DOHH2 (cell line): ENCODE measurements at regions not wholly inside any gene's neighbourhood (a gene's known extent, or its start where the extent isn't known, plus 50 kb on each side); places are given as distances from the start of the nearest gene placed in this dataset.

Experiments
- H3F3A ChIP-seq: fragments of 200-600 bp; sonication (generic), shearing (Covaris generic); 2 replicates; pipeline ENCODE4 v1.6.0; 2016; ENCODE audit warnings: antibody characterized with exemption, mild to moderate bottlenecking; ENCODE audit not compliant: control insufficient read depth, insufficient read depth
- H3K27ac ChIP-seq: fragments of 200-600 bp; sonication (generic); 2 replicates; pipeline ENCODE4 v1.5.1; 2014; ENCODE audit warnings: low read depth, mild to moderate bottlenecking, low read length, moderate library complexity
- H3K27me3 ChIP-seq: fragments of 200-600 bp; sonication (generic); 2 replicates; pipeline ENCODE4 v1.6.1; 2014; ENCODE audit warnings: mild to moderate bottlenecking, low read length, mixed read lengths; ENCODE audit not compliant: control insufficient read depth
- H3K36me3 ChIP-seq: fragments of 200-600 bp; sonication (generic); 2 replicates; pipeline ENCODE4 v1.6.1; 2014; ENCODE audit warnings: mild to moderate bottlenecking, low read length, moderate library complexity, mixed read lengths; ENCODE audit not compliant: control insufficient read depth
- H3K4me1 ChIP-seq: fragments of 200-600 bp; sonication (generic); 2 replicates; pipeline ENCODE4 v1.6.1; 2014; ENCODE audit warnings: mild to moderate bottlenecking, low read length, mixed read lengths; ENCODE audit not compliant: control insufficient read depth
- H3K4me2 ChIP-seq: fragments of 200-600 bp; sonication (generic); 2 replicates; pipeline ENCODE4 v1.6.0; 2014; ENCODE audit warnings: mild to moderate bottlenecking, low read length, moderate library complexity
- H3K4me3 ChIP-seq: fragments of 200-600 bp; sonication (generic); 2 replicates; pipeline ENCODE4 v1.5.1; 2014; ENCODE audit warnings: mild to moderate bottlenecking, low read length, mixed read lengths
- H3K79me2 ChIP-seq: fragments of 200-600 bp; sonication (generic); 2 replicates; pipeline ENCODE4 v1.6.1; 2014; ENCODE audit warnings: mild to moderate bottlenecking, low read length, mixed read lengths; ENCODE audit not compliant: control insufficient read depth
- H3K9me2 ChIP-seq: fragments of 200-600 bp; sonication (generic); replicated peaks from 2 replicates; pipeline ENCODE4 v1.6.1; 2014; ENCODE audit warnings: mild to moderate bottlenecking, low read length, mixed read lengths; ENCODE audit not compliant: control insufficient read depth
- H3K9me3 ChIP-seq: fragments of 200-600 bp; sonication (generic); 2 replicates; pipeline ENCODE4 v1.6.1; 2014; ENCODE audit warnings: antibody characterized with exemption, low read length, mixed read lengths; ENCODE audit not compliant: control insufficient read depth, insufficient read depth
- H4K20me1 ChIP-seq: fragments of 200-600 bp; sonication (generic); 2 replicates; pipeline ENCODE4 v1.6.0; 2014; ENCODE audit warnings: low read depth, mild to moderate bottlenecking, antibody characterized with exemption, low read length, moderate library complexity; ENCODE audit not compliant: control insufficient read depth, insufficient read depth
- EZH2phosphoT487 ChIP-seq: fragments of 200-600 bp; sonication (generic); IDR thresholded peaks from 2 replicates; pipeline ENCODE4 v1.6.1; 2017; ENCODE audit warnings: borderline replicate concordance, mild to moderate bottlenecking, antibody characterized with exemption, low read length, moderate library complexity, mixed read lengths
- TF ChIP-seq, protein P1 (sequence below): fragments of 200-600 bp; sonication (generic); IDR thresholded peaks from one replicate; pipeline ENCODE4 v1.5.1; 2014; ENCODE audit warnings: antibody characterized with exemption, mild to moderate bottlenecking, low read depth, low read length; ENCODE audit not compliant: poor library complexity, severe bottlenecking

GRCh38 chr5:178790371-178790770 is 59.9 kb upstream of the ZNF354A start:
- Histone ChIP-seq H3K9me2 (no peaks in the 10 kb centered on the region), H3K27me3 (no peaks in the 10 kb centered on the region), H4K20me1 (no peaks in the 10 kb centered on the region), H3K79me2 (no peaks in the 10 kb centered on the region), H3K9me3 (no peaks in the 10 kb centered on the region), H3K4me3 (no peak overlapping the region), H3K4me1 (no peaks in the 10 kb centered on the region), H3K27ac (no peak overlapping the region), H3F3A (no peaks in the 10 kb centered on the region), H3K4me2 (no peak overlapping the region), H3K36me3 (no peaks in the 10 kb centered on the region)
- no peak for TF ChIP-seq EZH2phosphoT487
- TF ChIP-seq, protein P1, sequence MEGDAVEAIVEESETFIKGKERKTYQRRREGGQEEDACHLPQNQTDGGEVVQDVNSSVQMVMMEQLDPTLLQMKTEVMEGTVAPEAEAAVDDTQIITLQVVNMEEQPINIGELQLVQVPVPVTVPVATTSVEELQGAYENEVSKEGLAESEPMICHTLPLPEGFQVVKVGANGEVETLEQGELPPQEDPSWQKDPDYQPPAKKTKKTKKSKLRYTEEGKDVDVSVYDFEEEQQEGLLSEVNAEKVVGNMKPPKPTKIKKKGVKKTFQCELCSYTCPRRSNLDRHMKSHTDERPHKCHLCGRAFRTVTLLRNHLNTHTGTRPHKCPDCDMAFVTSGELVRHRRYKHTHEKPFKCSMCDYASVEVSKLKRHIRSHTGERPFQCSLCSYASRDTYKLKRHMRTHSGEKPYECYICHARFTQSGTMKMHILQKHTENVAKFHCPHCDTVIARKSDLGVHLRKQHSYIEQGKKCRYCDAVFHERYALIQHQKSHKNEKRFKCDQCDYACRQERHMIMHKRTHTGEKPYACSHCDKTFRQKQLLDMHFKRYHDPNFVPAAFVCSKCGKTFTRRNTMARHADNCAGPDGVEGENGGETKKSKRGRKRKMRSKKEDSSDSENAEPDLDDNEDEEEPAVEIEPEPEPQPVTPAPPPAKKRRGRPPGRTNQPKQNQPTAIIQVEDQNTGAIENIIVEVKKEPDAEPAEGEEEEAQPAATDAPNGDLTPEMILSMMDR: no peak

- H3K4me1 ChIP-seq: no peaks in the 10 kb centered on the region
- no peak overlapping the region for H3K27ac ChIP-seq
- H3K4me3 ChIP-seq: no peak overlapping the region
- no peaks in the 10 kb centered on the region for H3K79me2 ChIP-seq
- no peak overlapping the region for H3K4me2 ChIP-seq
- no peaks in the 10 kb centered on the region for H4K20me1 ChIP-seq
- H3F3A ChIP-seq: no peaks in the 10 kb centered on the region
- H3K27me3 ChIP-seq: no peaks in the 10 kb centered on the region
- H3K9me3 ChIP-seq: no peaks in the 10 kb centered on the region
- H3K9me2 ChIP-seq: no peaks in the 10 kb centered on the region
- TF ChIP-seq, protein P1: no peak
- no peak for TF ChIP-seq EZH2phosphoT487
- no peaks in the 10 kb centered on the region for H3K36me3 ChIP-seq
These were observed 58.1 kb upstream of the ZNF354A start for GRCh38 chr5:178788381-178789085.

GRCh38 chr5:178787889-178788288 is 57.4 kb upstream of the ZNF354A start:
- H4K20me1 ChIP-seq: no peaks in the 10 kb centered on the region
- H3K9me2 ChIP-seq: no peaks in the 10 kb centered on the region
- no peak overlapping the region for H3K27ac ChIP-seq
- no peaks in the 10 kb centered on the region for H3F3A ChIP-seq
- no peaks in the 10 kb centered on the region for H3K79me2 ChIP-seq
- no peaks in the 10 kb centered on the region for H3K27me3 ChIP-seq
- H3K36me3 ChIP-seq: no peaks in the 10 kb centered on the region
- no peaks in the 10 kb centered on the region for H3K9me3 ChIP-seq
- no peaks in the 10 kb centered on the region for H3K4me1 ChIP-seq
- no peak overlapping the region for H3K4me3 ChIP-seq
- no peak overlapping the region for H3K4me2 ChIP-seq
- TF ChIP-seq EZH2phosphoT487: no peak
- TF ChIP-seq, protein P1: no peak
